SIG-M5 treated with dmso at 0.1 percent for 504 hours (cell line): ENCODE measurements at regions not wholly inside any gene's neighbourhood (a gene's known extent, or its start where the extent isn't known, plus 50 kb on each side); places are given as distances from the start of the nearest gene placed in this dataset.

Experiments
- DNase-seq: peaks from one replicate; lab custom pipeline; 2025; ENCODE audit not compliant: unreplicated experiment; lab: John Stamatoyannopoulos, UW

GRCh38 chr21:41074396-41075184, 93.4 kb upstream of the BACE2 start:
- DNase-seq, result no peak

GRCh38 chr21:41075656-41076055, 92.3 kb upstream of the BACE2 start:
- DNase-seq, result no peak

DNA sequence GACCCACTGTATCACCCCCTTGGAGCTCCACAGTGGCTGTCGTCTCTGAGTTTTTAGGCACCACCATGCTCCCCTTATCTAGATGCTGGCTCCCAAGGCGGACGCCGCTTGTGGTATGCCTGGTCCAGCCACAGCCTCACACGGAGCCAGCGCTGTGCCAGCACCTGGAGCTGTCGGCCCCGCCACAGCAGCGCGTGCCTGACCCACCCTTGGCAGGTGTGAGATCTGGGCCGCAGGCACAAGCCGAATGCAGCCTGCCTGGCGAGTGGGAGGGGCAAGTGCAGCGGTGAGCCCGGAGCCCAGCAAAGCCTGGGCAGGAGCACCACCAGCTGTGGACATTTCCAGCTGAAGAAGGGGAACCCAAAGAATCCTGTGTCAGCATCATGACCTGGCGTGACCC, 91.9 kb upstream of the BACE2 start:
- DNase-seq, result no peak

GRCh38 chr21:41079159-41079558, 88.8 kb upstream of the BACE2 start:
- no peak for DNase-seq

- no peak for DNase-seq
These were observed 87.4 kb upstream of the BACE2 start for GRCh38 chr21:41080485-41081121.

DNA sequence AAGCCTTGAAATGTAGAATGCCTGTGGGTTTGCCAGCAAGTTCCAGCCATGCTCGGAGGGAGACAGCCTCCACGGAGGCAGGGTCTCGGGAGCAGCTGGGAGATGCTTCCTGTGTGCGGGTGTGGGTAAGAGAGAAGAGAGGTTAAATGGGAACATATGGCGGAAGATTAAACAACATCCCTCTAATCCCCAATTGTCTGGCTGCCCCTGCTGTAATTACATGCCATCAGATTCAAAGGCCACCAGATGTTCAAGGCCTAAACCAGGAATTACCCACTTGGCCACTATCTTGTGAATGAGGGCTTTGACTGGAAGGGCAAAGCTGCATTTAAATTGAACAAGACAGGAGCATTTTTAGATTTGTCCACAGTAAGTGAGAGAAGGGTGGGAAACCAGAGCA, 81.4 kb upstream of the BACE2 start:
- no peak for DNase-seq

- no peak for DNase-seq
These were observed 77.0 kb upstream of the BACE2 start for GRCh38 chr21:41090981-41091380.

GRCh38 chr21:41091616-41092015, 76.3 kb upstream of the BACE2 start:
- no peak for DNase-seq

- DNase-seq, result no peak
These were observed 75.6 kb upstream of the BACE2 start for GRCh38 chr21:41092312-41092711.

DNA sequence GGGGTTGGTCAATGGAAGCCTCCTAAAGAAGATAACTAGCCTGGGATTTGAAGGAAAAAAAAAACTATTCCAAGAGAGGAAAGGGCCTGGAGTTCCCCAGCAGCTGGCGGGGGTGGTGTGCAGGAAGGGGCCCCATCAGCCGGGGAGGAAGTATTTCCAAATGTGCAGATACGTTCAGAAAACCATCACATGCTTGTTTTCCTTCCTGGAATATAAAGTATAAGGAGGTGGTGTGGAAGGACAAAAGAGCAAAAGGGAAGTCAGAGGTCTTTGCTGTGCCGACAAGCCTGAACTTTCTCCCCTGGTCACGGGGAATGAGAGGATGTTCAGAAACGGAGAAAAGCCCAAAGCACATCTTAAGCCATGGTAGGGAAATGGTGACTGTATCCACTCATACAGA, 72.0 kb upstream of the BACE2 start:
- no peak for DNase-seq

DNA sequence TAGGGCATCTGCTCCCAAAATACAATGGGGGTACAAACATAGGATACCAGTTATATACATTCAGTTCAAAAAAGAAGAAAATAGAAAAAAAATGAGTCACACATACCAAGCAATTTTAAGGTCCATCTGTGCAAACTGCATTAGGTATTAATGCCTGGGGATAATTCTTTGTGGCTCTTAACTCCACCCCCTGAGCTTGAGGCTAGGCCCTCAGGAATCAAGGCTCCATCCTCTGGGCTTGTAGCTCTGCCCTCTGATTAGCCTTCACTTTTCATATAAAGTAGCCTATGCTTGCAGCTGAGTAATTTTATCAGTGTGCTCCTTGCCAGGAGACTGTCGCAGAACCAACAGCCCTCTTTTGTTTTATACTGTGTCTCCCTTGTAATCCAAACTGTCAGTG, 69.9 kb upstream of the BACE2 start:
- no peak for DNase-seq

DNA sequence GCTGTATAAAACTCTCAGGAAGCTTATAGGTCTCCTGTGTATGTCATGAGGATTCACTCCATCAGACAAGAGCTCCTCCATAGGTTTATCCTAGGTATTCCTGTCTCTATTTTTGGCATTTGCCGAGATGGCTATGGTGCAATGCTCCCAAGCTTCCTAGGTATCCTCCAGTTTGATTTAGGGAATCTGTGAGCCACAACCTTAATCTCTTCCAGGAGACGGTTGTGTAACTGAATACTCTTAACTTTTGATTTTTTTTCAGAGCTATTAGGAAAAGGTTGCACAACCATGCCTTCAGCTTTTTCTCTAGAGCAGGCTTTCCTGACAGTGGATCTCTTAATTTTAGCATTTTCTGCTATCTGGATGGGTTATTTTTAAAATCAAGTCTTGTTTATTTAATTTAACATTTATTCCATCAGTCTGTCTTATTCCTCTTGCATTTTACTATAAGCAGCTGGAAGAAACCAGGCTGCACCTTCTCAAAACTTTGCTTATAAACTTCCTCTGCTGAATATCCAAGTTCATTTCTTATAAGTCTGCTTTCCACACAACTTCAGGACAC, 69.4 kb upstream of the BACE2 start:
- DNase-seq, result no peak

- DNase-seq, result peak; percentile 30
These were observed 67.0 kb upstream of the BACE2 start for GRCh38 chr21:41100826-41101550.

DNA sequence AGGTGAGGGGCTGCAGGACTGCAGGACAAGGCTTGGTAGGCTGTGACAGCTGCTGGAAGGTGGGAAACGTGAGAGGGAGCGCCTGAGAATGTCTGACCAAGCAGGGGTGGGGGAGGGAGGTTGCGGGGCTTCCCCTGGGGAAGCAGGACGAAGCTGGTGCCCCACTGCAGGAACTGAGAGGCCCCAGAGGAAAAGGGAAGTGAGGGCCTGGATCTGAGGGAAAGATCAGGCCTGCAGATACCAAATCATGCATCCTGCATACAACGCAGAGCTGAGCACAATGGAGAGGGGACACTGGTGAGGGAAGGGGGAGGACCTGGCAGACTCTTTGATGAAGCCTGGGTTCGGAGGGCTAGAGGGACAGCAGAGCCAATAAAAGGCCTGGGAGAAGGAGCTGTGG, 65.7 kb upstream of the BACE2 start:
- DNase-seq, result no peak

- no peak for DNase-seq
These were observed 60.4 kb upstream of the BACE2 start for GRCh38 chr21:41107602-41108001.

GRCh38 chr21:41108668-41109585, 59.0 kb upstream of the BACE2 start:
- DNase-seq, result no peak

- no peak for DNase-seq
These were observed 57.8 kb upstream of the BACE2 start for GRCh38 chr21:41110161-41110560.

- no peak for DNase-seq
These were observed 57.3 kb upstream of the BACE2 start for GRCh38 chr21:41110664-41111063.

DNA sequence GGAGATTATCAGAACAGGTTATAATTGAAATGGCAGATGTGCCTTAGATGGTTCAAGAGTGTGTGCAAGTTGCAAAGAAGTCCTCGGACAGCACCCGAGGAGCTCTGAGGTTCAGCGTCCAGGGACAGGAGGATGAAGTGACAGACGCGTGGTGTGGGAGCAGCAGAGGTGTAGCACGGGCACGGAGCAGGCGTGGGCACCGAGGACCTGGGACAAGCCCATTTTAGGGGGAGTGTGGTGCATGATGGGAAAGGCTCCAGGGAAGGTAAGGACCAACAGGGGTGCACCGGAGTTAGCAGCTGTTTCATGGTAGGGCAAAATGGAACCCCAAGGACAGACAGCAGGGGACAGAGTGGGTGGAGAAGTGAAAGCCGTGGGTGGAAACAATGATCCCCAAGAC, 56.3 kb upstream of the BACE2 start:
- DNase-seq, result no peak

GRCh38 chr21:41112740-41113692, 54.9 kb upstream of the BACE2 start:
- peak; percentile 53 for DNase-seq
